B cell (primary cell): ENCODE measurements at regions not wholly inside any gene's neighbourhood (a gene's known extent, or its start where the extent isn't known, plus 50 kb on each side); places are given as distances from the start of the nearest gene placed in this dataset.

ENCODE experiments used
- ATAC-seq: fragments of 200-7000 bp; cut with Tn5 transposase; one replicate; pipeline ENCODE4 v1.10.0; 2021; ENCODE audit warnings: low read depth, mild to moderate bottlenecking, moderate number of reproducible peaks, moderate library complexity
- CTCF ChIA-PET: fragments of 350-600 bp; sonication (Branson Sonifier 250); formaldehyde crosslinking; loops from one replicate; lab custom pipeline; 2021; ENCODE audit warnings: antibody characterized with exemption, inconsistent platforms; lab: Charles Lee
- POLR2A ChIA-PET: fragments of 350-600 bp; sonication (Branson Sonifier 250); formaldehyde crosslinking; loops from one replicate; lab custom pipeline; 2021; ENCODE audit warnings: antibody characterized with exemption; lab: Charles Lee
- DNase-seq: peaks from one replicate; pipeline ENCODE4 v3.0.0; 2013
- H2AFZ ChIP-seq: 2 replicates; pipeline ENCODE4 v1.6.1; 2012; ENCODE audit warnings: mild to moderate bottlenecking, low read depth, low read length; ENCODE audit not compliant: insufficient read depth, poor library complexity, severe bottlenecking
- H3K27ac ChIP-seq, 2 donors: 1 replicate in 1 of 2; 2 replicates in 1 of 2; pipeline ENCODE4 v1.5.1; 2012 to 2013; ENCODE audit warnings: low read length in 2 of 2, mild to moderate bottlenecking in 2 of 2, moderate library complexity in 1 of 2
- H3K27me3 ChIP-seq, 4 experiments: fragments of 200-600 bp in 1 of 4; sonication (generic) in 1 of 4; replicated peaks in 1 of 4; 1 replicate in 2 of 4; 2 replicates in 2 of 4; pipeline versions ENCODE4 v1.6.1 to v1.7.0; 2013 to 2016; ENCODE audit warnings: low read length in 3 of 4, mild to moderate bottlenecking in 2 of 4, mixed read lengths in 1 of 4, moderate library complexity in 1 of 4; ENCODE audit not compliant: insufficient read depth in 4 of 4, control insufficient read depth in 3 of 4; ENCODE audit errors: control extremely low read depth in 1 of 4
- H3K36me3 ChIP-seq, 2 experiments: replicated peaks in 1 of 2; 1 replicate in 1 of 2; 2 replicates in 1 of 2; pipeline versions ENCODE4 v1.6.1 to v1.7.1; 2013; ENCODE audit warnings: low read length in 1 of 2; ENCODE audit not compliant: insufficient read depth in 2 of 2, control insufficient read depth in 1 of 2; ENCODE audit errors: control extremely low read depth in 1 of 2, extremely low read depth in 1 of 2
- H3K4me1 ChIP-seq, 2 donors: fragments of 200-600 bp in 1 of 2; sonication (generic) in 1 of 2; 1 replicate in 1 of 2; 2 replicates in 1 of 2; pipeline versions ENCODE4 v1.5.1 to v1.6.1; 2013 to 2017; ENCODE audit warnings: low read length in 2 of 2; ENCODE audit not compliant: control insufficient read depth in 2 of 2, insufficient read depth in 2 of 2
- H3K4me2 ChIP-seq: replicated peaks from 2 replicates; pipeline ENCODE3; 2012; ENCODE audit warnings: mild to moderate bottlenecking, low read depth, low read length; ENCODE audit not compliant: poor library complexity, severe bottlenecking
- H3K4me3 ChIP-seq, 5 experiments: fragments of 200-600 bp in 1 of 5; sonication (generic) in 1 of 5; 1 replicate in 3 of 5; 2 replicates in 2 of 5; pipeline versions ENCODE4 v1.5.1 to v1.7.0; 2011 to 2016; ENCODE audit warnings: low read length in 4 of 5, mild to moderate bottlenecking in 4 of 5, low read depth in 2 of 5, control low read depth in 1 of 5, moderate library complexity in 1 of 5; ENCODE audit not compliant: insufficient read depth in 1 of 5; ENCODE audit errors: control extremely low read depth in 1 of 5, extremely low read depth in 1 of 5
- H3K79me2 ChIP-seq: fragments of 200-600 bp; sonication (generic); one replicate; pipeline ENCODE4 v1.6.0; 2016; ENCODE audit warnings: low read length; ENCODE audit not compliant: control insufficient read depth, insufficient read depth
- H3K9ac ChIP-seq: fragments of 200-600 bp; sonication (generic); 2 replicates; pipeline ENCODE4 v1.6.1; 2017; ENCODE audit warnings: mild to moderate bottlenecking, low read length, moderate library complexity
- H3K9me3 ChIP-seq, 3 donors: one replicate each; pipeline versions ENCODE4 v1.6.1 to v1.7.1; 2013; ENCODE audit warnings: low read length in 2 of 3; ENCODE audit not compliant: control insufficient read depth in 2 of 3, insufficient read depth in 1 of 3; ENCODE audit errors: control extremely low read depth in 1 of 3
- H4K20me1 ChIP-seq: 2 replicates; pipeline ENCODE4 v1.6.0; 2012; ENCODE audit warnings: mild to moderate bottlenecking, low read length; ENCODE audit not compliant: insufficient read depth, control insufficient read depth, poor library complexity, severe bottlenecking
- H3K27ac Mint-ChIP-seq: one replicate; pipeline ENCODE4 v1.8.0; 2021; ENCODE audit warnings: mixed read lengths
- H3K27me3 Mint-ChIP-seq: one replicate; pipeline ENCODE4 v1.8.0; 2021; ENCODE audit warnings: mixed read lengths
- H3K4me1 Mint-ChIP-seq: one replicate; pipeline ENCODE4 v1.8.0; 2021; ENCODE audit warnings: mixed read lengths
- H3K4me3 Mint-ChIP-seq: one replicate; pipeline ENCODE4 v1.8.0; 2021; ENCODE audit warnings: mixed read lengths
- H3K9me3 Mint-ChIP-seq: one replicate; pipeline ENCODE4 v1.8.0; 2022; ENCODE audit warnings: mixed read lengths; ENCODE audit not compliant: insufficient read depth
- CTCF ChIP-seq: fragments of 200-600 bp; IDR thresholded peaks from one replicate; pipeline ENCODE4 v1.8.0; 2022; ENCODE audit warnings: antibody characterized with exemption, mild to moderate bottlenecking
- EZH2 ChIP-seq: IDR thresholded peaks from 2 replicates; pipeline ENCODE4 v1.6.1; 2012; ENCODE audit warnings: borderline replicate concordance, low read depth, mild to moderate bottlenecking, moderate library complexity, low read length; ENCODE audit not compliant: insufficient read depth, poor library complexity, severe bottlenecking
- WGBS: methylation state at CpG from one replicate; pipeline ENCODE4 v1.1.5; 2013; ENCODE audit warnings: missing lambda C conversion rate; ENCODE audit not compliant: insufficient coverage; 5-methylcytosine and 5-hydroxymethylcytosine counted together
- intact Hi-C: fragments of 100-400 bp; cut with micrococcal nuclease; formaldehyde crosslinking; loops from one replicate; pipeline ENCODE4 v1.10.0; 2022

GRCh38 chr15:39438260-39438659 lies 142.6 kb upstream of the THBS1 start:
- Mint-ChIP-seq H3K27me3 (peaks cover 3% of the 10 kb centered on the region), H3K4me1 (no peaks in the 10 kb centered on the region), H3K27ac (no peak overlapping the region), H3K9me3 (no peaks in the 10 kb centered on the region), H3K4me3 (no peak overlapping the region)
- Histone ChIP-seq H3K27ac (no peak overlapping the region), H3K9me3 (no peaks in the 10 kb centered on the region), H3K4me2 (no peak overlapping the region), H4K20me1 (no peaks in the 10 kb centered on the region), H3K27me3 (no peaks in the 10 kb centered on the region), H3K79me2 (no peaks in the 10 kb centered on the region), H3K9ac (no peak overlapping the region), H3K4me1 (no peaks in the 10 kb centered on the region), H2AFZ (no peak overlapping the region), H3K4me3 (no peak overlapping the region), H3K36me3 (no peaks in the 10 kb centered on the region)
- POLR2A ChIA-PET = no interaction called here
- TF ChIP-seq CTCF (no peak), EZH2 (no peak)
- ATAC-seq (no peak), DNase-seq (no peak)
- intact Hi-C loops = no loop called here
- CTCF ChIA-PET = no interaction called here
- WGBS = 100% methylated on average over 2 of the region's 5 CpGs

DNA sequence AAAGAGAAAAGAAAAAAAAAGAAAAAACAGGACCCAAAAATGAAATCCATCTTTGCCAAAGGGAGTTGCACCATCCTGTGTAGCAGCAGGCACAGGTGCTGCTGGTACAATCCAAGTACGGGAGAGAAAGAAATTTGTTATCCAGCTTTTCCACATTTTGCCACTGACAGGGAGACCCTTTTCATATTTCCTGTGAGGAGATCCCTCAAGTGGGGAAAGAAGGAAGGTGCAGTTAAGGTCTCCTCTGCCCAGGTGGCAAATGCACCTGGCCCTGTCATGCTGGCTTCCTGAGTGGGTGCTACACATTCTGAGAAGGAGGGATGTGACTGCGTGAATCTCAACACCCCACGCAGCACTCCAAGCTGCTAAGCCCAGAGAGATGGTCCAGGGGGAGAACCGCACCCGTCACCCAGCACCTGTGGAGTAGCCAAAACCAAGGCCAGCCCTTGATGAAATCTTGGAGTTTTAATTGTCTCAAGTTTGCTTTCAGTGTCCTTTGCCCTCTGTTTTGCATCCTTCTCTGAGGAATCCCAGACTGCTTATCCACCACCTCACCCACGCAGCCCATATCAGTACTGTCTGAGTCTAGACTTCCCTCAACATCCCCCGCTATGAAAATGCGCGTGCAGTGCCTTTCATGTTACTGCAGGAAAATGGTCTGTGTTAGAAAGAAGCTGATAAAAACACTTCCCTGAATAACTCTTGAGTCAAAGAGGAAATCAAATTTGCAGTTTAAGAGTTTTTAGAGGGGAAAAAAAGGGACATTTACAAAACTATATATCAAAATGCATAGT lies 141.9 kb upstream of the THBS1 start:
- no peaks in the 10 kb centered on the region for H4K20me1 ChIP-seq
- intact Hi-C loops = no loop called here
- H3K36me3 ChIP-seq = no peaks in the 10 kb centered on the region
- POLR2A ChIA-PET = no interaction called here
- no peaks in the 10 kb centered on the region for H3K9me3 ChIP-seq
- H3K79me2 ChIP-seq = no peaks in the 10 kb centered on the region
- H3K9ac ChIP-seq = no peak overlapping the region
- 80% methylated on average over 4 of the region's 9 CpGs for WGBS
- TF ChIP-seq EZH2 (no peak), CTCF (no peak)
- Mint-ChIP-seq H3K27me3 (peaks cover under 1% of the 10 kb centered on the region), H3K27ac (no peak overlapping the region), H3K9me3 (no peaks in the 10 kb centered on the region), H3K4me1 (no peaks in the 10 kb centered on the region), H3K4me3 (no peak overlapping the region)
- no peaks in the 10 kb centered on the region for H3K4me1 ChIP-seq
- H3K27ac ChIP-seq = no peak overlapping the region
- ATAC-seq = no peak
- H3K4me3 ChIP-seq = no peak overlapping the region
- H3K4me2 ChIP-seq = no peak overlapping the region
- CTCF ChIA-PET = no interaction called here
- DNase-seq = no peak
- H2AFZ ChIP-seq = no peak overlapping the region
- H3K27me3 ChIP-seq = no peaks in the 10 kb centered on the region
